Stimulated activated CD8-positive, alpha-beta memory T cell treated with anti-CD3 and anti-CD28 coated beads, Interleukin-12 subunit alpha, Interleukin-12 subunit beta, amount 100 ng/mL, for 4 hours (primary cell): ENCODE measurements at regions not wholly inside any gene's neighbourhood (a gene's known extent, or its start where the extent isn't known, plus 50 kb on each side); places are given as distances from the start of the nearest gene placed in this dataset.

ENCODE experiments used
- DNase-seq: peaks from one replicate; pipeline ENCODE4 v3.0.0-alpha.2; 2020; ENCODE audit warnings: low read depth

GRCh38 chr1:181390410-181391077 is 92.8 kb upstream of the CACNA1E start:
- DNase-seq = no peak

GRCh38 chr1:181391301-181391900 is 91.9 kb upstream of the CACNA1E start:
- DNase-seq = no peak

- DNase-seq = no peak
Observed at GRCh38 chr1:181392133-181392532, 91.2 kb upstream of the CACNA1E start.

- no peak for DNase-seq
Observed at GRCh38 chr1:181392613-181393220, 90.6 kb upstream of the CACNA1E start.

GRCh38 chr1:181394766-181395165 is 88.6 kb upstream of the CACNA1E start:
- no peak for DNase-seq

GRCh38 chr1:181396171-181396670 is 87.1 kb upstream of the CACNA1E start:
- DNase-seq = peak; percentile 20

- no peak for DNase-seq
Observed at GRCh38 chr1:181396811-181397210, 86.5 kb upstream of the CACNA1E start.

GRCh38 chr1:181397845-181398244 is 85.5 kb upstream of the CACNA1E start:
- DNase-seq = no peak

- no peak for DNase-seq
Observed at GRCh38 chr1:181398544-181398943, 84.8 kb upstream of the CACNA1E start.

- no peak for DNase-seq
Observed at GRCh38 chr1:181405584-181405983, 77.7 kb upstream of the CACNA1E start.

GRCh38 chr1:181406989-181407388 is 76.3 kb upstream of the CACNA1E start:
- no peak for DNase-seq

GRCh38 chr1:181409981-181410380 is 73.3 kb upstream of the CACNA1E start:
- DNase-seq = no peak

GRCh38 chr1:181412746-181413145 is 70.6 kb upstream of the CACNA1E start:
- no peak for DNase-seq

- no peak for DNase-seq
Observed at GRCh38 chr1:181413195-181413815, 70.0 kb upstream of the CACNA1E start.

GRCh38 chr1:181413836-181414235 is 69.5 kb upstream of the CACNA1E start:
- DNase-seq = no peak

- no peak for DNase-seq
Observed at GRCh38 chr1:181416268-181416860, 67.0 kb upstream of the CACNA1E start.

- DNase-seq = no peak
Observed at GRCh38 chr1:181417915-181418314, 65.4 kb upstream of the CACNA1E start.

GRCh38 chr1:181423301-181423918 is 59.9 kb upstream of the CACNA1E start:
- no peak for DNase-seq

- peak; percentile 42 for DNase-seq
Observed at GRCh38 chr1:181424786-181425403, 58.4 kb upstream of the CACNA1E start.

- no peak for DNase-seq
Observed at GRCh38 chr1:181425566-181425965, 57.8 kb upstream of the CACNA1E start.

GRCh38 chr1:181429462-181429861 is 53.9 kb upstream of the CACNA1E start:
- no peak for DNase-seq
